ENCODE measurements at regions not wholly inside any gene's neighbourhood (a gene's known extent, or its start where the extent isn't known, plus 50 kb on each side); places are given as distances from the start of the nearest gene placed in this dataset.

- no peak for DNase-seq
These were observed 268.5 kb downstream of the RPS24 start for GRCh38 chr10:78301891-78302738.

- no peak for DNase-seq
These were observed 269.0 kb downstream of the RPS24 start for GRCh38 chr10:78302739-78302988.

- DNase-seq = peak; percentile 99
These were observed 269.6 kb downstream of the RPS24 start for GRCh38 chr10:78302989-78303854.

- DNase-seq = no peak
These were observed 270.7 kb downstream of the RPS24 start for GRCh38 chr10:78304091-78305045.

GRCh38 chr10:78305311-78305710, 271.6 kb downstream of the RPS24 start:
- DNase-seq = no peak

- DNase-seq = no peak
These were observed 272.7 kb downstream of the RPS24 start for GRCh38 chr10:78306358-78306757.

- DNase-seq = no peak
These were observed 273.9 kb downstream of the RPS24 start for GRCh38 chr10:78307576-78307975.

- DNase-seq = no peak
These were observed 276.0 kb downstream of the RPS24 start for GRCh38 chr10:78309536-78310237.

GRCh38 chr10:78310481-78311080, 276.9 kb downstream of the RPS24 start:
- no peak for DNase-seq

- DNase-seq = no peak
These were observed 278.8 kb downstream of the RPS24 start for GRCh38 chr10:78312197-78313047.

- no peak for DNase-seq
These were observed 279.4 kb downstream of the RPS24 start for GRCh38 chr10:78313048-78313381.

GRCh38 chr10:78313636-78314035, 280.0 kb downstream of the RPS24 start:
- no peak for DNase-seq

- DNase-seq = no peak
These were observed 281.0 kb downstream of the RPS24 start for GRCh38 chr10:78314651-78315050.

GRCh38 chr10:78316451-78316931, 282.8 kb downstream of the RPS24 start:
- DNase-seq = no peak

GRCh38 chr10:78318305-78318704, 284.6 kb downstream of the RPS24 start:
- no peak for DNase-seq

- no peak for DNase-seq
These were observed 285.7 kb downstream of the RPS24 start for GRCh38 chr10:78319371-78319770.

GRCh38 chr10:78319841-78320240, 286.2 kb downstream of the RPS24 start:
- no peak for DNase-seq

- DNase-seq = no peak
These were observed 286.8 kb downstream of the RPS24 start for GRCh38 chr10:78320506-78320905.

GRCh38 chr10:78321000-78321399, 287.3 kb downstream of the RPS24 start:
- DNase-seq = no peak

- DNase-seq = no peak
These were observed 287.8 kb downstream of the RPS24 start for GRCh38 chr10:78321500-78321899.

- no peak for DNase-seq
These were observed 292.7 kb downstream of the RPS24 start for GRCh38 chr10:78326372-78326771.

All from activated T-cell treated with anti-CD3 and anti-CD28 coated beads, Interleukin-2, amount 50 U/mL, for 1 hour (primary cell).